Panc1 (cell line): ENCODE measurements at regions not wholly inside any gene's neighbourhood (a gene's known extent, or its start where the extent isn't known, plus 50 kb on each side); places are given as distances from the start of the nearest gene placed in this dataset.

Source experiments
- ATAC-seq: fragments of 200-7000 bp; cut with Tn5 transposase; 2 replicates; pipeline ENCODE4 v1.9.1; 2020; ENCODE audit warnings: mild to moderate bottlenecking, moderate library complexity
- BruUV-seq: library from RNA; stranded (reverse); fragments of 400-500 nt; replicated peaks from 2 replicates; lab custom pipeline; 2021; lab: Mats Ljungman, UMichigan
- CTCF ChIA-PET: fragments of 300-600 bp; sonication (Branson Sonifier 250); formaldehyde crosslinking; loops from one replicate; lab custom pipeline; 2022; ENCODE audit warnings: antibody characterized with exemption; lab: Charles Lee
- POLR2A ChIA-PET: fragments of 300-600 bp; sonication (Branson Sonifier 250); formaldehyde crosslinking; loops from one replicate; lab custom pipeline; 2022; ENCODE audit warnings: antibody characterized with exemption; lab: Charles Lee
- DNase-seq: peaks from one replicate; pipeline ENCODE4 v3.0.0-alpha.2; 2010; ENCODE audit warnings: low read depth, low spot score
- H3K27ac ChIP-seq: 2 replicates; pipeline ENCODE4 v1.5.1; 2011; ENCODE audit warnings: mild to moderate bottlenecking, low read length, inconsistent platforms
- H3K27me3 ChIP-seq: fragments of 200-500 bp; sonication (Bioruptor generic); 2 replicates; pipeline ENCODE4 v1.6.0; 2014; ENCODE audit warnings: low read length, inconsistent platforms; ENCODE audit not compliant: control insufficient read depth, insufficient read depth
- H3K36me3 ChIP-seq: fragments of 200-500 bp; sonication (Bioruptor generic); 2 replicates; pipeline ENCODE4 v1.5.1; 2014; ENCODE audit warnings: inconsistent platforms, mild to moderate bottlenecking, low read length, moderate library complexity; ENCODE audit not compliant: control insufficient read depth, insufficient read depth
- H3K4me1 ChIP-seq: 2 replicates; pipeline ENCODE4 v1.5.1; 2011; ENCODE audit warnings: inconsistent platforms, mild to moderate bottlenecking, low read length, moderate library complexity; ENCODE audit not compliant: control insufficient read depth, insufficient read depth
- H3K4me3 ChIP-seq, 2 experiments: 2 replicates each; pipeline ENCODE4 v1.5.1; 2011 to 2012; ENCODE audit warnings: low read depth in 2 of 2, low read length in 2 of 2, mild to moderate bottlenecking in 2 of 2, inconsistent platforms in 1 of 2, moderate library complexity in 1 of 2
- H3K9me3 ChIP-seq: fragments of 200-500 bp; sonication (Bioruptor generic); 2 replicates; pipeline ENCODE4 v1.5.1; 2014; ENCODE audit warnings: low read depth, mild to moderate bottlenecking, inconsistent platforms, low read length, moderate library complexity; ENCODE audit not compliant: control insufficient read depth, insufficient read depth
- CTCF ChIP-seq: fragments of 450-650 bp; IDR thresholded peaks from 2 replicates; pipeline ENCODE4 v1.5.1; 2017; ENCODE audit warnings: mild to moderate bottlenecking
- POLR2AphosphoS5 ChIP-seq: IDR thresholded peaks from 2 replicates; pipeline ENCODE4 v1.6.1; 2012; ENCODE audit warnings: mild to moderate bottlenecking, low read depth, low read length, moderate library complexity
- REST ChIP-seq, 2 experiments: IDR thresholded peaks; 2 replicates each; pipeline ENCODE4 v1.6.1; 2011 to 2012; ENCODE audit warnings: low read depth in 2 of 2, control low read depth in 1 of 2, low read length in 1 of 2, mild to moderate bottlenecking in 1 of 2, moderate library complexity in 1 of 2; ENCODE audit not compliant: insufficient read depth in 1 of 2
- SIN3A ChIP-seq: IDR thresholded peaks from 2 replicates; pipeline ENCODE4 v1.6.1; 2012; ENCODE audit warnings: low read depth, mild to moderate bottlenecking, low read length, moderate library complexity, borderline replicate concordance; ENCODE audit not compliant: insufficient read depth
- TCF7L2 ChIP-seq: IDR thresholded peaks from 2 replicates; pipeline ENCODE4 v1.6.1; 2011; ENCODE audit warnings: mild to moderate bottlenecking, low read depth, low read length, inconsistent platforms
- in situ Hi-C: cut with HindIII; loops from 2 replicates; pipeline ENCODE4 v1.10.0; 2016; ENCODE audit warnings: low sequenced_read_pairs, low pct_unique_long_range_greater_than_20kb
- intact Hi-C: fragments of 100-400 bp; cut with micrococcal nuclease; formaldehyde crosslinking; loops from one replicate; pipeline ENCODE4 v1.10.0; 2022; ENCODE audit not compliant: unreplicated experiment

GRCh38 chr6:91243436-91243835, 656.6 kb upstream of the MAP3K7 start:
- ATAC-seq = no peak
- no peak for TF ChIP-seq REST (IDR thresholded peaks at IDR 0.05; ENCODE audit: insufficient read depth in 1 of 2, low read depth in 2 of 2, low read length in 1 of 2)
- TF ChIP-seq POLR2AphosphoS5 = no peak
- no peak for TF ChIP-seq CTCF
- TF ChIP-seq SIN3A = no peak
- TF ChIP-seq TCF7L2 = no peak

GRCh38 chr6:91242614-91242949, 655.7 kb upstream of the MAP3K7 start:
- ChIA-PET CTCF (no interaction called here), POLR2A (no interaction called here)
- in situ Hi-C loops (no loop called here), intact Hi-C loops (no loop called here)
- H3K4me1 ChIP-seq = no peaks in the 10 kb centered on the region
- no peak for DNase-seq
- no peak overlapping the region for H3K4me3 ChIP-seq
- H3K36me3 ChIP-seq = no peaks in the 10 kb centered on the region
- H3K27me3 ChIP-seq = no peaks in the 10 kb centered on the region
- no peak for ATAC-seq
- TF ChIP-seq POLR2AphosphoS5 (no peak), REST (IDR thresholded peaks at IDR 0.05; ENCODE audit: insufficient read depth in 1 of 2, low read depth in 2 of 2, low read length in 1 of 2) (no peak), CTCF (no peak), TCF7L2 (no peak), SIN3A (no peak)
- no peaks in the 10 kb centered on the region for H3K9me3 ChIP-seq
- no TSS peak for BruUV-seq
- no peak overlapping the region for H3K27ac ChIP-seq

More at GRCh38 chr6:91243436-91243835, 656.6 kb upstream of the MAP3K7 start:
- no peak overlapping the region for H3K27ac ChIP-seq
- no peaks in the 10 kb centered on the region for H3K9me3 ChIP-seq
- no peaks in the 10 kb centered on the region for H3K27me3 ChIP-seq
- no TSS peak for BruUV-seq
- POLR2A ChIA-PET = no interaction called here
- H3K4me3 ChIP-seq = no peak overlapping the region
- H3K36me3 ChIP-seq = no peaks in the 10 kb centered on the region
- CTCF ChIA-PET = no interaction called here
- no peak for DNase-seq
- no peaks in the 10 kb centered on the region for H3K4me1 ChIP-seq
- in situ Hi-C loops (no loop called here), intact Hi-C loops (no loop called here)
